Neural progenitor cell (in vitro differentiated cells): ENCODE measurements at regions not wholly inside any gene's neighbourhood (a gene's known extent, or its start where the extent isn't known, plus 50 kb on each side); places are given as distances from the start of the nearest gene placed in this dataset.
"Not testable (repeated sequence)": the region's sequence is repeated elsewhere in the genome, so short reads cannot be mapped to it uniquely, and the experiment has no call there.

Source experiments
- DNase-seq: peaks from one replicate; pipeline ENCODE4 v3.0.0-alpha.2; 2016; ENCODE audit warnings: low spot score
- H2AFZ ChIP-seq: fragments of 200-600 bp; sonication (generic); replicated peaks from 2 replicates; pipeline ENCODE4 v1.6.1; 2016; ENCODE audit warnings: antibody characterized with exemption
- H3F3A ChIP-seq: fragments of 200-600 bp; sonication (generic); 2 replicates; pipeline ENCODE4 v1.6.1; 2016; ENCODE audit warnings: antibody characterized with exemption, low read depth
- H3K27ac ChIP-seq: fragments of 200-600 bp; sonication (generic); 2 replicates; pipeline ENCODE4 v1.5.1; 2016; ENCODE audit warnings: mild to moderate bottlenecking
- H3K27me3 ChIP-seq: fragments of 200-600 bp; sonication (generic); 2 replicates; pipeline ENCODE4 v1.6.1; 2016; ENCODE audit warnings: mild to moderate bottlenecking, moderate library complexity
- H3K36me3 ChIP-seq: fragments of 200-600 bp; sonication (generic); 2 replicates; pipeline ENCODE4 v1.5.1; 2016
- H3K4me1 ChIP-seq: fragments of 200-600 bp; sonication (generic); 2 replicates; pipeline ENCODE4 v1.6.1; 2016; ENCODE audit warnings: mixed run types
- H3K4me2 ChIP-seq: fragments of 200-600 bp; sonication (generic); 2 replicates; pipeline ENCODE4 v1.6.1; 2016
- H3K4me3 ChIP-seq: fragments of 200-600 bp; sonication (generic); 2 replicates; pipeline ENCODE4 v1.5.1; 2016
- H3K79me2 ChIP-seq: fragments of 200-600 bp; sonication (generic); 2 replicates; pipeline ENCODE4 v1.6.1; 2016; ENCODE audit warnings: low read depth
- H3K9ac ChIP-seq: fragments of 200-600 bp; sonication (generic); 2 replicates; pipeline ENCODE4 v1.6.1; 2016
- H3K9me3 ChIP-seq: fragments of 200-600 bp; sonication (generic); 2 replicates; pipeline ENCODE4 v1.5.1; 2016; ENCODE audit warnings: low read depth
- H4K20me1 ChIP-seq: fragments of 200-600 bp; sonication (generic); 2 replicates; pipeline ENCODE4 v1.6.1; 2016; ENCODE audit warnings: low read depth
- H3K27ac Mint-ChIP-seq: 3 replicates; pipeline ENCODE4 v1.8.0; 2021; ENCODE audit warnings: mixed read lengths
- H3K27me3 Mint-ChIP-seq: 2 replicates; pipeline ENCODE4 v1.8.0; 2022; ENCODE audit warnings: low read depth, mild to moderate bottlenecking, inconsistent platforms, moderate library complexity, mixed read lengths; ENCODE audit not compliant: insufficient read depth
- H3K36me3 Mint-ChIP-seq: 3 replicates; pipeline ENCODE4 v1.8.0; 2021; ENCODE audit warnings: mixed read lengths
- H3K4me1 Mint-ChIP-seq: 3 replicates; pipeline ENCODE4 v1.8.0; 2021; ENCODE audit warnings: mixed read lengths
- H3K4me3 Mint-ChIP-seq: 3 replicates; pipeline ENCODE4 v1.8.0; 2021; ENCODE audit warnings: mild to moderate bottlenecking, moderate library complexity, mixed read lengths
- H3K9me3 Mint-ChIP-seq: 3 replicates; pipeline ENCODE4 v1.8.0; 2020; ENCODE audit warnings: mixed read lengths
- CTCF ChIP-seq: fragments of 200-600 bp; sonication (generic); IDR thresholded peaks from 2 replicates; pipeline ENCODE4 v1.5.1; 2017; ENCODE audit warnings: antibody characterized with exemption, mild to moderate bottlenecking
- EZH2 ChIP-seq: fragments of 200-600 bp; sonication (generic); IDR thresholded peaks from 2 replicates; pipeline ENCODE4 v1.6.1; 2017; ENCODE audit warnings: antibody characterized with exemption, mild to moderate bottlenecking, moderate library complexity
- EZH2phosphoT487 ChIP-seq: fragments of 200-600 bp; sonication (generic); IDR thresholded peaks from 2 replicates; pipeline ENCODE4 v1.6.1; 2017; ENCODE audit warnings: antibody characterized with exemption

GRCh38 chr7:66466081-66466600 is 162.5 kb upstream of the KCTD7 start:
- Mint-ChIP-seq H3K36me3 (peaks cover 12% of the 10 kb centered on the region), H3K27me3 (no peaks in the 10 kb centered on the region), H3K4me1 (no peaks in the 10 kb centered on the region), H3K27ac (no peak overlapping the region), H3K9me3 (no peaks in the 10 kb centered on the region), H3K4me3 (no peak overlapping the region)
- H3K27me3 ChIP-seq: no peaks in the 10 kb centered on the region
- no peak for DNase-seq
- H3K79me2 ChIP-seq: no peaks in the 10 kb centered on the region
- H3F3A ChIP-seq: no peaks in the 10 kb centered on the region
- no peak overlapping the region for H3K4me2 ChIP-seq
- H3K4me3 ChIP-seq: no peak overlapping the region
- no peak overlapping the region for H3K27ac ChIP-seq
- H3K36me3 ChIP-seq: no peaks in the 10 kb centered on the region
- TF ChIP-seq CTCF (no peak), EZH2 (no peak), EZH2phosphoT487 (no peak)
- H3K9me3 ChIP-seq: no peaks in the 10 kb centered on the region
- no peak overlapping the region for H2AFZ ChIP-seq
- no peaks in the 10 kb centered on the region for H3K4me1 ChIP-seq
- no peak overlapping the region for H3K9ac ChIP-seq
- no peaks in the 10 kb centered on the region for H4K20me1 ChIP-seq

- H3K4me1 Mint-ChIP-seq: no peaks in the 10 kb centered on the region
- Histone ChIP-seq H3K4me1 (no peaks in the 10 kb centered on the region), H3K27ac (no peak overlapping the region), H3K27me3 (no peaks in the 10 kb centered on the region), H3F3A (no peaks in the 10 kb centered on the region), H3K36me3 (no peaks in the 10 kb centered on the region), H3K9me3 (no peaks in the 10 kb centered on the region), H4K20me1 (no peaks in the 10 kb centered on the region), H3K4me2 (no peak overlapping the region), H3K9ac (no peak overlapping the region), H3K4me3 (no peak overlapping the region), H3K79me2 (no peaks in the 10 kb centered on the region), H2AFZ (no peak overlapping the region)
- no peak overlapping the region for H3K4me3 Mint-ChIP-seq
- no peak for TF ChIP-seq CTCF
- no peak for TF ChIP-seq EZH2
- TF ChIP-seq EZH2phosphoT487: no peak
- H3K36me3 Mint-ChIP-seq: peaks cover 6% of the 10 kb centered on the region
- H3K9me3 Mint-ChIP-seq: no peaks in the 10 kb centered on the region
- H3K27ac Mint-ChIP-seq: no peak overlapping the region
- no peak for DNase-seq
- no peaks in the 10 kb centered on the region for H3K27me3 Mint-ChIP-seq
These were observed 160.8 kb upstream of the KCTD7 start for GRCh38 chr7:66467887-66468286.

GRCh38 chr7:66473064-66473463 is 155.6 kb upstream of the KCTD7 start:
- not testable (repeated sequence) for H2AFZ ChIP-seq, H3K27ac Mint-ChIP-seq, H4K20me1 ChIP-seq, H3K4me3 ChIP-seq, H3K36me3 ChIP-seq, H3K27me3 Mint-ChIP-seq, H3K9me3 ChIP-seq, H3K9me3 Mint-ChIP-seq, DNase-seq, H3K27me3 ChIP-seq, H3K27ac ChIP-seq, H3K4me1 ChIP-seq, H3K4me1 Mint-ChIP-seq, H3K4me3 Mint-ChIP-seq, H3F3A ChIP-seq, H3K9ac ChIP-seq, H3K36me3 Mint-ChIP-seq, H3K79me2 ChIP-seq, H3K4me2 ChIP-seq

GRCh38 chr7:66474441-66474840 is 154.2 kb upstream of the KCTD7 start:
- no peak overlapping the region for H3K4me3 Mint-ChIP-seq
- peaks cover 9% of the 10 kb centered on the region for H3K36me3 Mint-ChIP-seq
- H3K4me1 Mint-ChIP-seq: no peaks in the 10 kb centered on the region

GRCh38 chr7:66476056-66476455 is 152.6 kb upstream of the KCTD7 start:
- not testable (repeated sequence) for H4K20me1 ChIP-seq, H3F3A ChIP-seq, H3K4me1 Mint-ChIP-seq, H3K4me3 Mint-ChIP-seq, H2AFZ ChIP-seq, H3K4me1 ChIP-seq, H3K27me3 ChIP-seq, H3K4me2 ChIP-seq, H3K9ac ChIP-seq, H3K4me3 ChIP-seq, H3K27me3 Mint-ChIP-seq, H3K79me2 ChIP-seq, H3K9me3 Mint-ChIP-seq, H3K27ac ChIP-seq, H3K9me3 ChIP-seq, DNase-seq, H3K36me3 ChIP-seq, H3K27ac Mint-ChIP-seq
- H3K36me3 Mint-ChIP-seq: peaks cover 11% of the 10 kb centered on the region

More at GRCh38 chr7:66474441-66474840, 154.2 kb upstream of the KCTD7 start:
- Histone ChIP-seq H3K36me3 (no peaks in the 10 kb centered on the region), H3K27me3 (no peaks in the 10 kb centered on the region), H3K4me3 (no peak overlapping the region), H2AFZ (no peak overlapping the region), H3K27ac (no peak overlapping the region), H3K4me1 (no peaks in the 10 kb centered on the region), H3K9ac (no peak overlapping the region), H3K9me3 (no peaks in the 10 kb centered on the region), H3K4me2 (no peak overlapping the region), H3K79me2 (no peaks in the 10 kb centered on the region), H3F3A (no peaks in the 10 kb centered on the region), H4K20me1 (no peaks in the 10 kb centered on the region)
- TF ChIP-seq EZH2: no peak
- no peak for TF ChIP-seq CTCF
- no peak for TF ChIP-seq EZH2phosphoT487
- no peak for DNase-seq
- H3K27me3 Mint-ChIP-seq: peaks cover 9% of the 10 kb centered on the region
- H3K9me3 Mint-ChIP-seq: no peaks in the 10 kb centered on the region
- H3K27ac Mint-ChIP-seq: no peak overlapping the region

- H3K9me3 Mint-ChIP-seq, H3K4me2 ChIP-seq, H3K4me1 ChIP-seq, H3K27ac Mint-ChIP-seq, H3K27me3 ChIP-seq, H3K4me3 Mint-ChIP-seq, H3K79me2 ChIP-seq, H3K4me3 ChIP-seq, H4K20me1 ChIP-seq, H3K27ac ChIP-seq, H3F3A ChIP-seq, H3K9ac ChIP-seq, H3K4me1 Mint-ChIP-seq, DNase-seq, H2AFZ ChIP-seq, H3K9me3 ChIP-seq, H3K36me3 ChIP-seq: not testable (repeated sequence)
- Mint-ChIP-seq H3K36me3 (peaks cover 13% of the 10 kb centered on the region), H3K27me3 (peaks cover 11% of the 10 kb centered on the region)
These were observed 150.8 kb upstream of the KCTD7 start for GRCh38 chr7:66477822-66478397.
